ENCODE measurements at regions not wholly inside any gene's neighbourhood (a gene's known extent, or its start where the extent isn't known, plus 50 kb on each side); places are given as distances from the start of the nearest gene placed in this dataset.

DNA sequence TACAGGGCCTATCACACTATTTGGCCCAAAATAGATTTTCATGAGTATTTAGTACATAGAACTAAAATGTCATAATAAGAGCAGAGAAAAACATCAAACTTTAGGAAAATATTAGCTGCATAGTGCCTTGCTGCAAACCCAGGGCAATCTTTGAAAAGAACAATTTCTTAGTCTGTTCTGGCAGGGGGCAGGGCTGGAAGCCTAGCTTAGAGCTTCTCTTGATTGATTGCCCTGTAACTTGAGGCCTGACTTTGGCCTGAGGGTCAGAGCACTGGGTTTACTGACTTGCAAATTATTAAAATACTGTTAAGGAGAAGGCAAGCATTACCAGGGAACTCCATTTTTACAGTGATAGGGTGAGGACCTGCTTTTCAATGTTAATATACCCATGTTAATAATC, 115.8 kb upstream of the SPAG17 start:
- TF ChIP-seq FOXP2 (optimal IDR thresholded peaks at IDR 0.05; ENCODE audit: borderline replicate concordance, extremely low read depth, extremely low read length, insufficient read depth), result no peak
- no peak for TF ChIP-seq TAF1 (IDR thresholded peaks at IDR 0.05; ENCODE audit: borderline replicate concordance, insufficient read depth, low read length)
- TF ChIP-seq POLR2AphosphoS5 (IDR thresholded peaks at IDR 0.05; ENCODE audit: low read depth, low read length), result no peak

DNA sequence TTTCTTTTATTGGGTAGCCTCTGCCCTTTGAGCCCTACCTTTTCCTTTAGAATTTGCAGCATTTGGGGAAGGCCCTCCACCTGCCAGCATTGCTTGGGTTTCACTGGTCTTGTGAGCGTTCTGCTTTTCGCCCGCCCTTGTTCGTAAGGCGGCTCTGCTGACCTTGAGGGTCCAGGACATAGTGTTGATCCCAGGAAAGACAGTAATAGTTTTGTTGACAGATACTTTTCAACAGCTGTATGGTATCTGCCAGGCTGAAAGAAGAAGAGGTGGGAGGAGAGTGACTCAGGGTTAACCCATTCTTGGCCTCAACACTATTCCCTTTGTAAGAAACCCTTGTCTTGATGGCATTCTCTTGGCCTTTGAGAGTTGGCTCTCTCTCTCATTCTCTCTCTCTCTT, 113.4 kb upstream of the SPAG17 start:
- TF ChIP-seq SIN3A (IDR thresholded peaks at IDR 0.05; ENCODE audit: borderline replicate concordance, insufficient read depth, low read length) (no peak), FOXP2 (optimal IDR thresholded peaks at IDR 0.05; ENCODE audit: borderline replicate concordance, extremely low read depth, extremely low read length, insufficient read depth) (no peak), POLR2AphosphoS5 (IDR thresholded peaks at IDR 0.05; ENCODE audit: low read depth, low read length) (no peak), TAF1 (IDR thresholded peaks at IDR 0.05; ENCODE audit: borderline replicate concordance, insufficient read depth, low read length) (no peak)
- TF ChIP-seq, protein P1, sequence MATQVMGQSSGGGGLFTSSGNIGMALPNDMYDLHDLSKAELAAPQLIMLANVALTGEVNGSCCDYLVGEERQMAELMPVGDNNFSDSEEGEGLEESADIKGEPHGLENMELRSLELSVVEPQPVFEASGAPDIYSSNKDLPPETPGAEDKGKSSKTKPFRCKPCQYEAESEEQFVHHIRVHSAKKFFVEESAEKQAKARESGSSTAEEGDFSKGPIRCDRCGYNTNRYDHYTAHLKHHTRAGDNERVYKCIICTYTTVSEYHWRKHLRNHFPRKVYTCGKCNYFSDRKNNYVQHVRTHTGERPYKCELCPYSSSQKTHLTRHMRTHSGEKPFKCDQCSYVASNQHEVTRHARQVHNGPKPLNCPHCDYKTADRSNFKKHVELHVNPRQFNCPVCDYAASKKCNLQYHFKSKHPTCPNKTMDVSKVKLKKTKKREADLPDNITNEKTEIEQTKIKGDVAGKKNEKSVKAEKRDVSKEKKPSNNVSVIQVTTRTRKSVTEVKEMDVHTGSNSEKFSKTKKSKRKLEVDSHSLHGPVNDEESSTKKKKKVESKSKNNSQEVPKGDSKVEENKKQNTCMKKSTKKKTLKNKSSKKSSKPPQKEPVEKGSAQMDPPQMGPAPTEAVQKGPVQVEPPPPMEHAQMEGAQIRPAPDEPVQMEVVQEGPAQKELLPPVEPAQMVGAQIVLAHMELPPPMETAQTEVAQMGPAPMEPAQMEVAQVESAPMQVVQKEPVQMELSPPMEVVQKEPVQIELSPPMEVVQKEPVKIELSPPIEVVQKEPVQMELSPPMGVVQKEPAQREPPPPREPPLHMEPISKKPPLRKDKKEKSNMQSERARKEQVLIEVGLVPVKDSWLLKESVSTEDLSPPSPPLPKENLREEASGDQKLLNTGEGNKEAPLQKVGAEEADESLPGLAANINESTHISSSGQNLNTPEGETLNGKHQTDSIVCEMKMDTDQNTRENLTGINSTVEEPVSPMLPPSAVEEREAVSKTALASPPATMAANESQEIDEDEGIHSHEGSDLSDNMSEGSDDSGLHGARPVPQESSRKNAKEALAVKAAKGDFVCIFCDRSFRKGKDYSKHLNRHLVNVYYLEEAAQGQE (IDR thresholded peaks at IDR 0.05; ENCODE audit: insufficient read depth in 1 of 2, low read depth in 2 of 2, low read length in 2 of 2), result no peak

DNA sequence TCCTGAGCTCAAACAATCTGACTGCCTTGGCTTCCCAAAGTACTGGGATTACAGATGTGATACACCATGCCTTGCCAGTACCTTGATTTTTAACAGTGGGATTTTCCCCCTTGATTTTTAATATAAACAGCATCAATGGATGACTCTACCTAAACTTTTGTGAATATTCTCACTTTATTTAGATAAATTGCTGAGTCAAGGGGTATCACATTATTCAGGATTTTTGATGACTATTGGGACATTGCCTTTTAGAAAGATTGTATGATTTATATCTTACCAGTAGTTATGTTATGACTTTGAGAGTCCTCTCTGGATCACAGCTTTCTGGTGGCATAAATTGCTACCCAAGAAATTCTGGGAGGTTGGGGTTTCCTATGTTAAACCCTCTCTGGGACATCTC, 112.5 kb upstream of the SPAG17 start:
- no peak for TF ChIP-seq SIN3A (IDR thresholded peaks at IDR 0.05; ENCODE audit: borderline replicate concordance, insufficient read depth, low read length)
- no peak for TF ChIP-seq POLR2AphosphoS5 (IDR thresholded peaks at IDR 0.05; ENCODE audit: low read depth, low read length)
- no peak for TF ChIP-seq TAF1 (IDR thresholded peaks at IDR 0.05; ENCODE audit: borderline replicate concordance, insufficient read depth, low read length)
- no peak for TF ChIP-seq FOXP2 (optimal IDR thresholded peaks at IDR 0.05; ENCODE audit: borderline replicate concordance, extremely low read depth, extremely low read length, insufficient read depth)
- TF ChIP-seq, protein P1 (IDR thresholded peaks at IDR 0.05; ENCODE audit: insufficient read depth in 1 of 2, low read depth in 2 of 2, low read length in 2 of 2), result no peak

DNA sequence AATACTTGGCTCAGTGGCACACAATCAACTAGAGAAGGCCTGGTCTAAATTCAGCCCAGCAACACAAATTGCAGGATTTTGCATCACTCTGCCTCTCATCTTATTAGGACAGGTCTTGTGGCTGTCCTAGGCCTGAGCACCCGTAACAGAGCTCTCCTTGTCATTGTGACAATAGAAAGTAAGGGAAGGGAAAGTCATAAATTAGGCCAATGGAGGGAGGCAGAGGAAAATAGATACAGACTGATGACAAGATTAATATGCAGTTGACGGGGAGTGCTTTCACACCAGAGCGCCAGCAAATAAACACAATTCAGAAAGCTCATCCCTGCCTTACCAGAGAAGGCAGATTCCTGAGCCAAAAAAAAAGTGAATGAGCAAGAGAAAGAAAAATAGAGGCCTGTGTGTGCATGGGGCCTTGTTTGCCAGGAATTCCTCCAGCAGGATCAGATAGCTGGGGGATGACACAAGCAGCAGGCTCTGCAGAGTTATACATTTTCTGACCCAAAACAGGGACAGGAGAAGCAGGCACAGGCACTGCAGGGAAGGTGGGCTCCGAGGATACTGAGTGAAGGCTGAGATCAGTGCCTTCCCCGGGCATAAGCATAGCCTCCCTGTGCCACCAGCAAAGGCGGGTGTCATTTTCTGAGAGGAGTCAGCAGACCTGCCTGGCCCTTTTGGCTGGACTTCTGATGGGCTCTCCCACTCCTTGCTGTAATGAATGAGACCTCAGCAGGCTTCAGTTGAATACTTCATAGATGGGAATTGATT, 110.0 kb upstream of the SPAG17 start:
- TF ChIP-seq TAF1 (IDR thresholded peaks at IDR 0.05; ENCODE audit: borderline replicate concordance, insufficient read depth, low read length) (no peak), POLR2AphosphoS5 (IDR thresholded peaks at IDR 0.05; ENCODE audit: low read depth, low read length) (no peak), SIN3A (IDR thresholded peaks at IDR 0.05; ENCODE audit: borderline replicate concordance, insufficient read depth, low read length) (no peak), FOXP2 (optimal IDR thresholded peaks at IDR 0.05; ENCODE audit: borderline replicate concordance, extremely low read depth, extremely low read length, insufficient read depth) (no peak)
- TF ChIP-seq, protein P1 (IDR thresholded peaks at IDR 0.05; ENCODE audit: insufficient read depth in 1 of 2, low read depth in 2 of 2, low read length in 2 of 2), result no peak; a peak in 1 of 4 replicates

DNA sequence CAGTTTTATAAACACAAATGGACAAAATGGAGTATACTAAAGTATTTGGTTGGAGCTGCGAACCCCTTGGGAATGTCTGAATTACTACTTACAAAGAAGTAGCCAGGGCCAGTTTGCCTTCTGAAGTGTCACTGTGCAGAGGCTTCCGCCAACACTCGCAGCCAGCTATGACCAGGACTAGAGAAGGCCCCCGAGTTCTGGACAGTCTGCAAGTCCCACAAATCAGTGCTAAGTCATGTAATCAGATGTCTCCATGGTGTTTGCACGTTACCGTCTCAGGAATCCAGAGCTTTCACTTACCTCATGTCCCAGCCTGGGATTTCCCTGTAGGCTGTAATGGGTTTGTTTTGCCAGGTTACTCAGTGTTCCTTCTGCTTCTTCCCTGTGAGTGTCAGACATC, 106.6 kb upstream of the SPAG17 start:
- TF ChIP-seq, protein P1 (IDR thresholded peaks at IDR 0.05; ENCODE audit: insufficient read depth in 1 of 2, low read depth in 2 of 2, low read length in 2 of 2), result no peak
- TF ChIP-seq SIN3A (IDR thresholded peaks at IDR 0.05; ENCODE audit: borderline replicate concordance, insufficient read depth, low read length) (no peak), TAF1 (IDR thresholded peaks at IDR 0.05; ENCODE audit: borderline replicate concordance, insufficient read depth, low read length) (no peak), FOXP2 (optimal IDR thresholded peaks at IDR 0.05; ENCODE audit: borderline replicate concordance, extremely low read depth, extremely low read length, insufficient read depth) (no peak), POLR2AphosphoS5 (IDR thresholded peaks at IDR 0.05; ENCODE audit: low read depth, low read length) (no peak)
